HG02852 (cell line): ENCODE measurements at regions not wholly inside any gene's neighbourhood (a gene's known extent, or its start where the extent isn't known, plus 50 kb on each side); places are given as distances from the start of the nearest gene placed in this dataset.

ENCODE experiments used
- ATAC-seq: cut with Tn5 transposase; IDR thresholded peaks from one replicate; pipeline ENCODE4 v1.9.1; 2021; ENCODE audit warnings: mild to moderate bottlenecking, moderate library complexity; ENCODE audit not compliant: unreplicated experiment

DNA sequence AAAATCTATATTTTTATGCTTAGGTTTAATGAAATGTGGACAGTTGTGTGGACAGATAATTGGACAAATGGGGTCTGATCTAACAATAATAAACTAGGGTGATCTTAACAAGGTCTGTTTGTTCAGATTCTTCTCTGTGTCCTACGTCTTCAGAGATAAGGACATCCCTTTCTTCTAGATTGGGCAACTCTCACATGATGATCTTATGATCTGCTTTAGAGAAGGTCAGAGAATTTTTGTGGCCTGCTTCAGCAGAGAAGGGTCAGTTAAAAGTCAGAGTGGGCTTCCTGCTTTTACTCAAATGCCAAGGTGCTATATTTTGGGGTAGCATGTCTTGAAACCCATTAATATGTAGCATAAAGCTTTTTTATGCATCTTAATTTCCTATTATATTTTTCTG, 63.8 kb upstream of the RGMB start:
- no peak for ATAC-seq

- no peak for ATAC-seq
Measured at GRCh38 chr5:98713027-98713426, 60.4 kb upstream of the RGMB start.

DNA sequence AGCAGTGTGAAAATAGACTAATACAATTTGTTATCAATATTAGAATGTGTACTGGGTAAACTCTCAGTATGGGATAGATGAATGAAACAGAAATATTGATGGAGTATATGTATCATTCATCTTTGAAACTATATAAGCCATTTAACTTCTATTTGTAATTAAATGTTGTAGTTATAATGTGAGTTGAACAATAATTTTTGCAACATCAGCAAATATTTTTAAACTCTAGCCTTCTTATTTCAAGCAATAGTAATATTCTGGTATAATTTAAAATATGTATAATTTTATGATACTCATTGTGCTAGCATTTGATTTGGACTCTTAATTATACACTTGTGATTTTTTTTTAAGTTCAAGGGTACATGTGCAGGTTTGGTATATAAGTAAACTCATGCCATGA, 59.6 kb upstream of the RGMB start:
- ATAC-seq: no peak

DNA sequence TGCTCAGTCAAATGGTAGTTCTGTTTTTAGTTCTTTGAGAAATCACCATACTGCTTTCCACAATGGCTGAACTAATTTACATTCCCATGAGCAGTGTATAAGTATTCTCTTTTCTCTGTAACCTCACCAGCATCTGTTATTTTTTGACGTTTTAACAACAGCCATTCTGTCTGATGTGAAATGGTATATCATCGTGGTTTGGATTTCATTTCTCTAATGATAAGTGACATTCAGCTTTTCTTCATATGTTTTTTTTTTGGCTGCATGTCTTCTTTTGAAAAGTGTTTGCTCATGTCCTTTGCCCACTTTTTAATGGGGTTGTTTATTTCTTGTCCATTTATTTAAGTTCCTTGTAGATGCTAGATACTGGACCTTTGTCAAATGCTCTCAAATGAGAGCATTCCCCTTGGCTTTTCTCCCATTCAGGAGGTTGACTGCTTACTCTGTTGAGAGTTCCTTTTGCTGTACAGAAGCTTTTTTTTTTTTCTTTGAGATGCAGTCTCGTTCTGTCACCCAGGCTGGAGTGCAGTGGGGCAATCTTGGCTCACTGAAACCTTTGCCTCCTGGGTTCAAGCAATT, 58.7 kb upstream of the RGMB start:
- no peak for ATAC-seq

- ATAC-seq: no peak
Measured at GRCh38 chr5:98721231-98721928, 52.1 kb upstream of the RGMB start.

- no peak for ATAC-seq
Measured at GRCh38 chr5:98722188-98722587, 51.3 kb upstream of the RGMB start.

DNA sequence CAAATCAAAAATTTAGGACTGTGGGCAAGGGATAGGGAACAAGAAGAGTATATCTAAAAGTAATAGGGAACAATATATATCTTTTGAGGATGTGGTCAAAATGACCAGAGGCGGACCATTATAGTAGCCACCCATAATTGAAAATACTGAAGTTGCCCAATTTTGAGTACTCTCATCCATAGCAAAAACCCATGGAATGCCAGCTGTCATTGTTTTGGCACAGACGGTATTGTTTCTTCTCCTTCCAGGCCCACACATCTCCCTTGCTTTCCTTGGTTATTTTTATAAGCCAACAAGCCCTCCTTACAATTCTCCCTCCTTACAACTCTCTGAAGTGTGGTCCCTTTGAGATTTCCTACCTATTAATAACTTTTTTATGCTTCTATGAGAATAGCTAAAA, 50.4 kb upstream of the RGMB start:
- no peak for ATAC-seq
